SJSA1 (cell line): ENCODE measurements at regions not wholly inside any gene's neighbourhood (a gene's known extent, or its start where the extent isn't known, plus 50 kb on each side); places are given as distances from the start of the nearest gene placed in this dataset.
A peak's percentile ranks its signal among the peaks of the same experiment; 100 is the strongest.

Experiments used
- DNase-seq, 2 experiments: peaks; one replicate each; pipeline ENCODE4 v3.0.0-alpha.2; 2015 to 2020; ENCODE audit warnings: low spot score in 2 of 2, low read depth in 1 of 2
- H3K27ac ChIP-seq: fragments of 250-450 bp; sonication (Bioruptor Pico); 2 replicates; pipeline ENCODE4 v1.5.1; 2020; ENCODE audit warnings: mild to moderate bottlenecking, moderate library complexity
- H3K27me3 ChIP-seq: fragments of 250-450 bp; sonication (Bioruptor Pico); replicated peaks from 2 replicates; pipeline ENCODE4 v1.5.1; 2020; ENCODE audit warnings: mild to moderate bottlenecking, moderate library complexity
- H3K36me3 ChIP-seq: fragments of 250-450 bp; sonication (Bioruptor Pico); 2 replicates; pipeline ENCODE4 v1.5.1; 2020; ENCODE audit warnings: mild to moderate bottlenecking
- H3K4me1 ChIP-seq: fragments of 250-450 bp; sonication (Bioruptor Pico); replicated peaks from 2 replicates; pipeline ENCODE4 v1.6.1; 2021; ENCODE audit warnings: mild to moderate bottlenecking
- H3K4me3 ChIP-seq: fragments of 250-450 bp; sonication (Bioruptor Pico); 2 replicates; pipeline ENCODE4 v1.5.1; 2020; ENCODE audit warnings: mild to moderate bottlenecking
- H3K9me3 ChIP-seq: fragments of 250-450 bp; sonication (Bioruptor Pico); replicated peaks from 2 replicates; pipeline ENCODE4 v1.5.1; 2020; ENCODE audit warnings: mild to moderate bottlenecking

DNA sequence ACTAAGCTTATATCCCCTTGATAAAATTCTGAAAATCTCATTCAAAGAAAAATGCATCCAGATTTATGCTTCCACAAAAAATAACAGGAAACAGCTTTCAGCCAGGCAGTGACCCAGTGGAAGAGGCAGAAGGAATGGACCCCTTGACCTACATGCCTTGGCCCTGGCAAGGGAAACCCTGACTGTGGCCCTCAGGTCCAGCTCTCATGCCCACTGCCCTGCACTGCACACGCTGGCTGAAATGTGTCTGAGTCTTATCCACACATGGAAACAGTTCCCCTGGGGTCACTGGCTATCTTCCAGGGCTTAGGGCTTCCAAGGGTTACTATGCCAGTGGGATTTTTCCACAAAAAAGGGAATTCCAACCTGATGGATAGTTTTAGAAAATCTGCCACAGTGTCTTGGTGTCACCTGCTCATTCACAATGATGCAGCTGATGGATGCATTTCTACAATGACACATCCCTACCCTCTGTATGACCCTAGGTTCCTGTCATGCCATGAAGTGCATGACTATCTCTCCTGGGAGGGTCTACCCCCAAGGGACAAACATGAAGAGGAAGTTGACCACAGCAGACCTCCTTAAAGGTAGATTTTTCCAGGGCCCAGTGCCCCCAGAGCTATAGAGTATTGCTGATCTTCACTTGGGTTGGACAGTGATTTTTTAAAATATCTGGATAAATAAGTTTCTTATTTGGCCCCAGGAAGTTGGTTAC is 121.9 kb upstream of the CD93 start:
- Histone ChIP-seq H3K4me1 (peaks cover 9% of the 10 kb centered on the region), H3K27ac (no peak overlapping the region), H3K36me3 (no peaks in the 10 kb centered on the region), H3K9me3 (no peaks in the 10 kb centered on the region), H3K27me3 (no peaks in the 10 kb centered on the region; the same call in 1 of the 2 replicates), H3K4me3 (no peak overlapping the region)
- DNase-seq: no peak

DNA sequence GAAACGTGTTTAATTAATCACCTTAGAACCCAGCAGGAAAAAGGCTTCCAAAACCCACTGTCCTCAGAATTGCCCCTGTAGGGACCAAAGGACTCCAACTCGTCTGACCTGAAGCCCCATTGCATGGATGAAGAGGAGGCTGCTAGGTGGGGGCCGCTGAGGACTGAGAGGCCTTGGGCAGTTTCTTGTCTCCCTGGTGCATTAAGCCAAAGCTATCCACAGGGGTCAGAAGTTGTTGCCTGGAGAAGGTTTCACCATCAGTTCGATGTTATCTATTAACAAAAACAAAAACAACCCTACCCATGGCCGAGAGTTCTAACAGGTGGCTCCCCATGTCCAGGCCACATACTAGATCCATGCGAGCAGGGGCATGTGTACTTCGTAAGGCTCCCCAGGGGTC is 120.9 kb upstream of the CD93 start:
- no peaks in the 10 kb centered on the region for H3K36me3 ChIP-seq
- H3K27me3 ChIP-seq: no peaks in the 10 kb centered on the region; the same call in 1 of the 2 replicates
- peaks cover 9% of the 10 kb centered on the region for H3K4me1 ChIP-seq
- H3K27ac ChIP-seq: no peak overlapping the region
- H3K9me3 ChIP-seq: no peaks in the 10 kb centered on the region
- DNase-seq: no peak
- no peak overlapping the region for H3K4me3 ChIP-seq

DNA sequence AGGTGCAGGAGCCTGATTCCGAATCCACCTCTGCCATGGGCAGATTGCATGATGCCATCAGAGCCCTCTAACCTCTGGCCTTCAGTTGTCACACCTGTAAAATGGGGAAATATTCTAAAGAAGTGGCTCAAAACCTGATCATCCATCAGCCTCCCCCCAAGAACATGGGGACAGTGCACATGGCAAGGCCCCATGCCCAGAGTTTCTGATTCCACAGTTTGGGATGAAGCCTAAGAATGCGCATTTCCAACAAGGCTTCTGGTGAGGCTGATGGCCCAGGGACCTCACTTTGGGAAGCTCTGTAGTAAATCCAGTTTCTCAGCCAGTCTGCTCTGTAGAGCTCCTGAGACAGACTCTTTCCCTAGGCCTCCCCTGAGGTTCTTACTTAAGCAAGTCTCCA is 119.9 kb upstream of the CD93 start:
- Histone ChIP-seq H3K9me3 (no peaks in the 10 kb centered on the region), H3K36me3 (no peaks in the 10 kb centered on the region), H3K4me3 (no peak overlapping the region), H3K27me3 (no peaks in the 10 kb centered on the region; the same call in 1 of the 2 replicates), H3K27ac (no peak overlapping the region), H3K4me1 (peaks cover 9% of the 10 kb centered on the region)
- DNase-seq: no peak

DNA sequence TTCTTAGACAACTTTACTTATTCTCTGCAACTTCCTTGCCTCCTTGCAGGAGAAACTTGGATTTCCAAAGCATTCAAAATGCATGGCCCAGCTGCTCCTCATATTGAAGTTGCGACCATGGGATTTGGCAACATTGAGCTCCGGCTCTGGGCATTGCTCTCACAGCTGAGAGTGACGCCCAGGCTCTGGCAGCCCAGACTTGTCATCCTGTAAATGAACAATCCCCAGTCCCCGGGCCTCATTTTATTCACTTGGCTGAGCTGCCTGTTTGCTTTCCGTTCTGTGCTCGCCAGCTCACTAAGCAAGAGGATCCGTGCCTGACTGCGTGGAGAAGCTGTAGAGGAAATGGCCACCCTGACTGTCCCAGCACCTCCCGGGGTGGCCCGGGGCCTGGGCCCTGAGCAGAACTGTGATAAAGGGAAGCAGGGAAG is 119.5 kb upstream of the CD93 start:
- no peaks in the 10 kb centered on the region for H3K36me3 ChIP-seq
- H3K4me3 ChIP-seq: no peak overlapping the region
- H3K9me3 ChIP-seq: no peaks in the 10 kb centered on the region
- H3K27ac ChIP-seq: no peak overlapping the region
- DNase-seq: peak in 1 of 2 experiments; percentile 38
- H3K4me1 ChIP-seq: peaks cover 9% of the 10 kb centered on the region
- H3K27me3 ChIP-seq: no peaks in the 10 kb centered on the region; the same call in 1 of the 2 replicates

DNA sequence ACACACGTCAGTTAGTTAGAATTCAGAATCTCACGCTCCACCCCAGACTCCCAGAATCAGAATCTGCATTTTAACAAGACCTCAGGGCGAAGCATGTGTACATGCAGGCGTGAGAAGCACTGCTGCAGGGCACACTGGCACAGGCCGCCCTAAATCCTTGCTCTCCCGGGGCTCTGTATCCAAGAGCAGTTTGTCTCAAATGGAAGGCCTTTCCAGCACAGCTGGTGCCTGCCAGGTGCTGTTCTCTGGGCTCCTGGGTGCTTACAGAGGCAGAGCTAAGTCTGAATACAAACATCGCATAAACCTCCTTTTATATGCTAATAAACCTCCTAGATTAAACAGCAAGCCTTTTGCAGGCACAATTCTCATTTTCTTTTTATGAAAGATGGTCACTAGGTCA is 119.1 kb upstream of the CD93 start:
- Histone ChIP-seq H3K9me3 (no peaks in the 10 kb centered on the region), H3K4me1 (peaks cover 9% of the 10 kb centered on the region), H3K36me3 (no peaks in the 10 kb centered on the region), H3K27me3 (no peaks in the 10 kb centered on the region; the same call in 1 of the 2 replicates), H3K27ac (no peak overlapping the region), H3K4me3 (no peak overlapping the region)
- no peak for DNase-seq

DNA sequence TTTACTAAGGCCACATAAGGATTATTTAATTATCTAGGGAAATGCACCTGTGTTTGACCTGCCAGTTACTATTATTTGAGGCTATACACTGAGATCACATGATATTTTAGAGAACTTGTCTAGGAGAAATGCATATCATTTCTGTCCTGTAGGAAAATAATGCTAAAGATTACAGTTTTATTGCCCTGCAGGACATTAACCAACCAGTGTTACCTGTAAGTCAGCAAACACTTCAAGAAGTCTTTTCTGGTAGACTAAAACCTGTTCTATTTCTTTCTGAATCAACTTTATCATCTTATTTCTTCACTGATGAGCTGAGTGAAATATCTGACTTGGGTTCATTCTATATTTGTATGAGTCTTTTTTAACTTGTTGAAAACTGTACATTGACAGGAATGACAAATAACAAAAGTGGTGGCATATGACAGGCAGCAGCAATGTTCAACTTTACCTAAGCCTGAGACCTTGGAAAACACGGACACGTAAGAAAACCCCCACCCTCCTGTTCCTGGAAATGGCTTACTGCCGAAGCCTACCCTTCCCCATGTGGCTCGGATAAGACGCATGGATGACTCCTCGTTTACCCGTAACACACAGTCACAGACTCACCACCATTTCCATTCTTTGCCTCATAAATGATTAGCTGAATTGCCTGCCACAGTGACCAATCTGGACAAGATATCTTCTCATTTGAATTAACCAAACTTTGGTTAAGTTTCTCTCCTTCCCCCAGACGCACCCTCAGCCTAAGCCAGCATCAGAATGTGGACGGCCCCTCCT is 118.0 kb upstream of the CD93 start:
- Histone ChIP-seq H3K4me3 (no peak overlapping the region), H3K27me3 (no peaks in the 10 kb centered on the region), H3K27ac (no peak overlapping the region), H3K9me3 (no peaks in the 10 kb centered on the region), H3K36me3 (no peaks in the 10 kb centered on the region), H3K4me1 (peaks cover 9% of the 10 kb centered on the region)
- no peak for DNase-seq

DNA sequence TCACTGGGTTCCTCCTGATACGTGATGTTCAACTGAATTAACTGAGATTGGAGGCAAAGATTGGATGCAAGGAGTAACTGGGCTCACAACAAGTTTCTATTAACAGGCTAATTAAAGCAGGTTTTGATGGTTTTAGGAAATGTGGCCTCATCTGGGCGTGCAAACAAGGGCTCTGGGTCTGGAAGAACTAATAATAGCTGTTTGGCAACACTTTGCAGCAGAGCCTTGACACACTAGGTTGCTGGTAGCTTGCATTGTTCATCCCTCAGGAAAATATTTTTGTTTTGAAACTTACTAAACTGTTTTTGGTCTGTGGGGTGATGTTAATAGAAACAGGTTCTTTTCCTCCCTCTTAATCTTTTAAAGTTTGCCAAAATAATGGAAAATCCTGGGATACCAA is 117.2 kb upstream of the CD93 start:
- DNase-seq: no peak
- Histone ChIP-seq H3K27me3 (no peaks in the 10 kb centered on the region), H3K36me3 (no peaks in the 10 kb centered on the region), H3K4me3 (no peak overlapping the region), H3K9me3 (no peaks in the 10 kb centered on the region), H3K4me1 (peaks cover 9% of the 10 kb centered on the region), H3K27ac (no peak overlapping the region)

DNA sequence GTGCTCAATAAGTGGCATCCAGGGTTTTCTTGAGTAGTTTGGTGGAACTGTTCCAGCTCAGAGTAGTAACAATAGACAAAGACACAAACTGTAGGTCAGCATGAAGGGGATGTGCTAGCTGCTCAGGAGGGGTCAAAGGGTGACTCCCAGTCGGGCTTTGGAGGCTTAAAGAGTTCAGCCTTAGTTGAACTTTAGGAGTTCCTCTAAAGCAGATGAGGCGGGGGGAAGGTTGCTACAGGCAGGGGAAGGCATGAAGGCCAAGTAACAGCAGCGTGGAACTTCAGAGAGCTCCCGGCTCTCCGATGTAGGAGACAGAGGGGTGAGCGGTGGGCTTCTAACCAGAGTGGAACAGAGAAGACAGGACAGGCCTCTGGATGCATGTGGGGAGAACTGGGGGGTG is 115.5 kb upstream of the CD93 start:
- Histone ChIP-seq H3K27ac (no peak overlapping the region), H3K4me1 (peaks cover 9% of the 10 kb centered on the region), H3K4me3 (no peak overlapping the region), H3K9me3 (no peaks in the 10 kb centered on the region), H3K36me3 (no peaks in the 10 kb centered on the region), H3K27me3 (no peaks in the 10 kb centered on the region)
- no peak for DNase-seq

DNA sequence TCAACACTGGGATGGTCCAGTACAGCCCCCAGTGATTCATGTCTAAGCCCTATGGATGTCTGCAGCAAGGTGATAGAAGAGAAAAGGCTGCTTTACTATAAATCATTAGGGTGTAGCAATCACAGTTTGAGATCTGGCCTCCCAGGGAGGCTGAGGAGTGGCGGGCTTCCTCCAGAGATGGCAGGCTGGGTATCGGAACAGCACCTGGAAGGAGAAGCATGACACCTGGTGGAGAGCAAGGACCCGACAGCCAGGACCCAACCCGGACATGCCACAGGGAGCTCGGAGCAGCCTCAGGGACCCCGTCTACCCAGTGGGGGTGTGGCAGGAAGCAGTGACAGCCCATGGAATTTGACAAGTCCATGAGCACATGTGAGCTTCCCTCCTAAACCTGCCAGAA is 114.8 kb upstream of the CD93 start:
- Histone ChIP-seq H3K9me3 (no peaks in the 10 kb centered on the region), H3K27me3 (no peaks in the 10 kb centered on the region), H3K4me1 (peaks cover 6% of the 10 kb centered on the region), H3K4me3 (no peak overlapping the region), H3K36me3 (no peaks in the 10 kb centered on the region), H3K27ac (no peak overlapping the region)
- no peak for DNase-seq

DNA sequence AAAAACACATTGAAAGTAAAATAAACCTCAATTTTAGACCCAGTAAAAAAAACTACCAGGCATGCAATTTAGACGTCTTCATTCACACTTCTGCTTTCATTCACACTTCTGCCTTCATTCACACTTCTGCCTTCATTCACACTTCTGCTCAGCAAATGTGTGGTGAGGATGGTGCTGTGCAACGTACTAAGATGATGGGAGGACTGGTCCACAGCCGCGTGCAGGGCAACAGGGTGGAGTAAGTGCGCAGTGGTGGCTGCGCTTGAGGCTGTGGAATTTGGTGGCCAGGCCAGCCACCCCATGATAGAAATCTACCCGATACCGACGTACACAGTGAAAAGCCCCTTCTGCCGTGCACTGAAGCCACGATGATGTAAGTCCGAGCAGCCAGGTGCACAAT is 114.3 kb upstream of the CD93 start:
- H3K4me3 ChIP-seq: no peak overlapping the region
- no peak for DNase-seq
- no peaks in the 10 kb centered on the region for H3K9me3 ChIP-seq
- no peaks in the 10 kb centered on the region for H3K27me3 ChIP-seq
- H3K4me1 ChIP-seq: peaks cover 1% of the 10 kb centered on the region
- H3K36me3 ChIP-seq: no peaks in the 10 kb centered on the region
- no peak overlapping the region for H3K27ac ChIP-seq

DNA sequence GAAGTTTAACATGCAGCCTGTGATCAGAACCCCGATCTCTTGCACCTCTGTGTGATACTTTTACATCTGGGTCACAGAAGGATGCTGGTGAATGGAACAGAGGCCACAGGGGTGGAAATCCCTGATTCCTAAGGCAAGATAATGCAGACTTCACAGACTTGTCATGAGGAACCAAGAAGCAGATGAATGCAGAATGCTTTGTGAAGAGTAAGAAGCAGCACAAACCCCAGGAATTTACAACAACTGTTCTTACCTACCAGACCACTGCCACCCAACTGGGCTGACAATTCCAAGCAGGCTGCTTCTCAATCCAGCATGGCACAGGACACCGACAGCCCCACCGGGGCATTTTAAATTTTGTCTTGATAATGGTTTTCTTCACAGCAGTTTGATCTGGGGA is 113.2 kb upstream of the CD93 start:
- Histone ChIP-seq H3K9me3 (no peaks in the 10 kb centered on the region), H3K4me1 (no peaks in the 10 kb centered on the region), H3K27ac (no peak overlapping the region), H3K4me3 (no peak overlapping the region), H3K36me3 (no peaks in the 10 kb centered on the region), H3K27me3 (no peaks in the 10 kb centered on the region)
- no peak for DNase-seq

DNA sequence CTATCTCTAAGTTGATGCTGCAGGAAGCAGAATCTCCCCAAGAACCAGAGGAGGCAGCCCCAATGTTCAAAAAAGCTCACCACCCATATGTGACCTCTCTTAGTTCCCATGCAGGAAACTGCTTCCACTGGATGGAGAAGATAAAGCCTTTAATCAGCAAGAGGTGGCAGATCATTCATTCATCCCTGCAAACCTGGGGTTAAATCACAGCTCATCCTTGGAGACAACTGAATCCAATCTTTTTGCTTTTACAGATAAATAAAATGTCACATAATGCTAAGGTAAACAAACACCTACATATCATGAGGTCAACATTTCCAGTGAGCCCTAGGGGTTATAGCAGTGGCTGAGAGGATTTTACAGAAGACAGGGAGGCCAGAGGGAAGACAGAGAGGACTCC is 112.7 kb upstream of the CD93 start:
- Histone ChIP-seq H3K4me3 (no peak overlapping the region), H3K36me3 (no peaks in the 10 kb centered on the region), H3K4me1 (no peaks in the 10 kb centered on the region), H3K27ac (no peak overlapping the region), H3K27me3 (no peaks in the 10 kb centered on the region), H3K9me3 (no peaks in the 10 kb centered on the region)
- no peak for DNase-seq

DNA sequence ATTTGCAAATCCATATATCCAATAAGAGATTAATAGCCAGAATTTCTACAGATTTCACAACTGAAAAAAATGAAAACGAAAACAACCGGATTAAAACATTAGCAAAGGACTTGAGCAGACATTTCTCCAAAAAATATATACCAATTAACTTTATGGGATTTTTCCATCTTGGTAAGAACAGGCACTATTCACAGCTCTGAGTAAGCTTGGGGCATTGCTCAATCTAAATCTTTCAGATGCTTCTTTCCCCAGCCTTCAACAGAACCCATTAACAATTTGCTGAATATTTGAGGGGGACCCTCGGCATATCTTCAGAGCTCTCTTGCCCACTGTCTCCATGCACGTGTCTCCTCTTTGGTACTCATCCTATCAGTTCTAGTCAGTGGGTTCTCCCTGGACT is 111.7 kb upstream of the CD93 start:
- Histone ChIP-seq H3K27me3 (no peaks in the 10 kb centered on the region), H3K4me1 (no peaks in the 10 kb centered on the region), H3K27ac (no peak overlapping the region), H3K4me3 (no peak overlapping the region), H3K9me3 (no peaks in the 10 kb centered on the region), H3K36me3 (no peaks in the 10 kb centered on the region)
- no peak for DNase-seq

DNA sequence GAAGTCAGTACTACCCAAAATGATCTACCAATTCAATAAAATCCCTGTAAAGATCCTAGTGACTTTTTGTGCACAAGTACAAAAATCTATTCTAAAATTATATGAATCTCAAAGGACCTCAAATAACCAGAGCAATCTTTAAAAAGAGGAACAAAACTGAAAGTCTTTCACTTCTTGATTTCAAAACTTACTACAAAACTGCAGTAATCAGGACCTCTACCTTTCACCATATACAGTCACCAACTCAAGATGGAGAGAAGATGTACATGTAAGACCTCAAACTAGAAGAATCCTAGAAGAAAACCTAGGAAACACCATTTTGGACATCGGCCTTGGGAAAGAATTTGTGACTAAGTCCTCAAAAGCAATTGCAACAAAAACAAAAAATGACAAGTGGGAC is 109.5 kb upstream of the CD93 start:
- H3K27ac ChIP-seq: no peak overlapping the region
- no peak for DNase-seq
- H3K4me1 ChIP-seq: no peaks in the 10 kb centered on the region; the same call in 1 of the 2 replicates
- no peak overlapping the region for H3K4me3 ChIP-seq
- H3K27me3 ChIP-seq: no peaks in the 10 kb centered on the region
- H3K36me3 ChIP-seq: no peaks in the 10 kb centered on the region
- no peaks in the 10 kb centered on the region for H3K9me3 ChIP-seq
